ENCODE measurements at regions not wholly inside any gene's neighbourhood (a gene's known extent, or its start where the extent isn't known, plus 50 kb on each side); places are given as distances from the start of the nearest gene placed in this dataset.

DNA sequence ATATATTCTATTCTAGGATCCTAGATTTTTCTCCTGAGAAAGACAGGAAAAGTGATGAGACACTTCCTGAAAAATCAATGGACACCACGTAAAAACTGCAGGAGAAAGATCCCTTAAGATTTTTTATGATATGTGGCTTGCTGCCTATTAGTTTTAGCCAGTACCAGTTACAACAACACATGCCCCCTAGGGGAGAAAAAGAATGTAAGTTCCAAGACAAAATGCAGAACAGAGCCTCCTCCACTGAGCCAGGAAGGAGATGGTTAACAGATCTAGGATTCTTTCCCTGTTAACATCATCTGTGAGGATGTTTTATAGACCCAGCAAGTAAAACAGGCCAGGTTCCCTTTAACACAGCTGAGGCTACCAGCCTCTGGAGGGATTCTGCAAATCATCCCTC, 574.7 kb downstream of the TLE4 start:
- no peak for DNase-seq (ENCODE audit: low spot score)

DNA sequence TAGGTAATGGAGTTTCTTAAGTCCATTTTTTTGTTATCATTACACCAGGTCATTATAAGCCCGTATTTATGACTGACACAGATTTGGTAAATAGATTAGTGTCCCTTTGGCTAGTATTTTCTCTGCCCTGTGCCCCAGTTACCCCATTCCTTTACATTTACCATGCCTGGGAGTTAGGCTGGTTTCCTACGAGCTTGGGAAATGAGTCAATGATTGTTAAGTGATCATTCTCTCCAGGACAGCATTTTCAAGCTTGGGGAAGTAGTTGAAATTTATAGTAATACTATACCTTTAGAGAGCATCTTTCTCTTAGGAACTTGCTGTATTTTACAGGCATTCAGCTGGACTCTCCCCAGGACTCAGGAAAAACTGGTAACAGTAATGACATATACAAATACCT, 573.1 kb downstream of the TLE4 start:
- no peak for DNase-seq (ENCODE audit: low spot score)

DNA sequence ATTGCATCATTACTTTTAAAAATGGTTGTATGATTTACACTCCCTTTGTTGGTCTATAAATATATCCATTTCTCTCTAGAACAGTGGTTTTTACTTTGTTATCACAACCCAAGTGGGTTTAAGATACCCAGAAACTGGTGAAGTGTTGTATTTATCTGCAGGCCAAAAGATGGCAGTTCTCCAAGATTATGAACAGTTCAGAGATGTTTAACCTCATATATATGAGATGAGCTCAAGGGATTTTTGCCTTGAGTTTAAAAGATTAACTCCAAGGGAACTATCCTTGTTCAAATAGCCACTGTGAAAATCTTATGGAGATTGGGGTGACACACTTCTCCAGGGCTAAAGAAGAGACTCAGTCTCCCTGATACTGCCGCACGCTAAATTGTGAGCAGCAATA, 572.6 kb downstream of the TLE4 start:
- no peak for DNase-seq (ENCODE audit: low spot score)

DNA sequence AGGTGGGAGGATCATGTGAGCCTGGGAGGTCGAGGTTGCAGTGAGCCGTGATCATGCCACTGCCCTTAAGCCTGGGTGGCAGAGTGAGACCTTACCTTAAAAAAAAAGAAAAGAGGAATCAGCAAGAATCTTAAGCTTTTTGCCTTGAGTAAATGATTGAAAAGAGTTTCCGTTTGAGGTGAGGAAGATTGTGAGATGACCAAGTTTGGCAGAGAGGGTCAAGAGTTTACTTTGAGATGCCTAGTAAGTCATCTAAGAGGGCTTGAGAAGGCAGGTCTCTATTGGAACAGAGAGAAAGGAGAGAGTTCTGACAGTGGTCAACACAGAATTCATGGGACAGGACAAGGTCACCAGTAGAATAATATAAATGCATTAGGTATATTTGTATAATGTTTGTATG, 572.1 kb downstream of the TLE4 start:
- DNase-seq (ENCODE audit: low spot score), result no peak

DNA sequence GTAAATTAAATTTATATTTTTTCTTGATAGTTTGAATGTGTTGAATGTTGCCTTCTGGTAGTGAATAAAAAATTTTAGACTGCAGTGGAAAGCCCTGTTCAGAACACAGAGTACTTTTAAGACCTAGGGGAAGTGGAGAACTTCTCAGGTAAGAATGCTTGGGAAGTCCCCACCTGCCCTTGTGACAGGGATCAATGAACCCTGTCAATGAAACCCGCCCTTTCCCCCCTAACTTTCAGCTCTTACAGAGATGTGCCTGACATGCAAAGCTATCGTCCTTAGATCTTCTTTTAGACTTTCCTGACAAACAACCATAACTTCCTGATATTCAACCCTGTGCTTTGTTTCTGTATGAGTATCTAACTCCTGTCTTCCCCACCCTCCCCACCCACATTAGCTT, 562.7 kb downstream of the TLE4 start:
- DNase-seq (ENCODE audit: low spot score), result no peak

DNA sequence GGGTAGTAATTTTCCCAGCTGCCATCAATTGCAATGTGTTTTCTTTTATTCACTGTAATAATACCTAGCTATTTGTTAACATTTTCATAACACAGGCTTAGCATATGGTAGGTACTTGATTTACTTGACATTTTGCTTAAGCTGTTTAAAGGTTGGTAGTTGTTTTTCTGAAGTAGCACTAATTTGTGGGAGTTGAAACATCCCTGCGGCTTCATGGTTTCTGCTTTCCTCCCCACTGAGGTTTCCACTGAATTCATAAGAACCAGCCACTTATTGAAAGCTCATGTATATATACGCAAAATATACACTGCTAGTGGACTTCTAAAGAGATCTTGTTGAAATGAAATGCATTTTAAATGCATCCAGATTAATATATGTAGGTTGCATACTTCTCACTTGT, 559.9 kb downstream of the TLE4 start:
- no peak for DNase-seq (ENCODE audit: low spot score)

DNA sequence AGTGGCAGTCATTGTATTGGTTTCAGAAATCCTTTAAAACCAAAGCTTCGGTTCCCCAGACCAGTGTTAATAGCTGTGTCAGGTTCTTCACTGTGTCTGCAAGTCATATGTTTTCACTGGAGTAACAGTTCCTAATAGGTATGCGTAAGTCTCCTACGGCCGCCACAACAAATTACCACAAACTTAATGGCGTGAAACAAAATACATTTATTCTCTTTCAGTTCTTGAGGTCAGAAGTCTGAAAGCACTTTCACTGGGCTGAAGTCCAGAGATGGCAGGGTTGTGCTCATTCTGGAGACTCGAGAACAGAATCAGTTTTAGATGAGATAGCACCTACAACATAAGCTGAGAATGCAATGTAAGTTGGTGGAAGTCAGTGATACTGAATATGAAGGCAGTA, 556.2 kb downstream of the TLE4 start:
- no peak for DNase-seq (ENCODE audit: low spot score)

DNA sequence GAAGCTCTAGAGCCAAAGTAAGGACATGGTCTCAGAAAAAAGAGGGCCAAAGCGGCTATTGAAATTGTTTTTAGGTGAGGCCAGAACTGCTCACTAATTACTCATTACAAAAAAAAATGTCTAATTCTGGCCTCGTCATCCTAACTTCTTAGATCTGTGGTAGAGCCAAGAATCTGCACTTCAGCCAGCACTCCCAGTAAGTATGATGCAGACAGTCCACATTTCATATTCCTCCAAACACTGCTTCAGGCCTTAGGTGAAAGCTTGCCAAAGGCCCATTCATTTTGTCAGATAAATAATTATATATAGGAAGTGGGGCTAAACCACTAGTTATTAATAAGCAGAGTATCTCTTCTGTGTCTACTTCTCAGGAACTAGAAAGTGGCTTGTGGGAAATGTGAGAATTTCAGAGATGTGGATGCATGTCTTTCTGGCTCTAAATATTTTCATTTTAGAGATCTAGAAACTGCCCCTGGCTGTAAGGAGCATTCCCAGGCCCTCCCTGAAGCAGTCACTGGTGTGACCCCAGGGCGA, 554.0 kb downstream of the TLE4 start:
- DNase-seq (ENCODE audit: low spot score), result no peak

DNA sequence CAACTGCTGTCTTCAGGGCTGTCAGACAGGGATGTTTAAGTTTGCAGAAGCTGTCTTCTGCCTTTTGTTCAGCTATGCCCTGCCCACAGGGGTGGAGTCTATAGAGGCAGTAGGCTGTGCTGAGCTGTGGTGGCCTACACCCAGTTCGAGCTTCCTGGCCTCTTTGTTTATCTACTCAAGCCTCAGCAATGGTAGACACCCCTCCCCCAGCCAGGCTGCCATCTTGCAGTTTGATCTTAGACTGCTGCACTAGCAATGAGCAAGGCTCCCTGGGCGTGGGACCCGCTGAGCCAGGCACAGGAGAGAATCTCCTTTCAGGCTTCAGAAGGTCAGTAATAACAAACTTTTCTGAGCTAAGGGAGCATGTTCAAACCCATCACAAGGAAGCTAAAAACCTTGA, 545.3 kb downstream of the TLE4 start:
- no peak for DNase-seq (ENCODE audit: low spot score)

DNA sequence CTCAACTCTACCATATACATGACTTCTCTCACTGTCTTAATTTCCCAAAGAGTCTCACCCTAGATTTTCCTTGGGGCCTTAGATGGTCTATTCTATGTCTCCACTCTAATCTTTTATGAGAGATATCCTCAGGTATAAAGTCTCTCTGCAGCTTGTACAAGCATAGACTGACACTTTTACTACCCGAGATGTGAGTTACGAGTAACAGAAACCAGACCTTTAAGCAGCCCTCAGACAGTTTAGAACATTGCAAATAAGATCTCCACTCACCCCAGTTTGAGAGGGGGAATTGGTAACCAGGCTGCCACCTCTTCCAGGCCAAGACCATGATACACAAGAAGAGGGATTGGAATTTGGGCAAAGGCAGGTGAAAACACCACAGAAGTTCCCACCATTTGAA, 542.5 kb downstream of the TLE4 start:
- no peak for DNase-seq (ENCODE audit: low spot score)

DNA sequence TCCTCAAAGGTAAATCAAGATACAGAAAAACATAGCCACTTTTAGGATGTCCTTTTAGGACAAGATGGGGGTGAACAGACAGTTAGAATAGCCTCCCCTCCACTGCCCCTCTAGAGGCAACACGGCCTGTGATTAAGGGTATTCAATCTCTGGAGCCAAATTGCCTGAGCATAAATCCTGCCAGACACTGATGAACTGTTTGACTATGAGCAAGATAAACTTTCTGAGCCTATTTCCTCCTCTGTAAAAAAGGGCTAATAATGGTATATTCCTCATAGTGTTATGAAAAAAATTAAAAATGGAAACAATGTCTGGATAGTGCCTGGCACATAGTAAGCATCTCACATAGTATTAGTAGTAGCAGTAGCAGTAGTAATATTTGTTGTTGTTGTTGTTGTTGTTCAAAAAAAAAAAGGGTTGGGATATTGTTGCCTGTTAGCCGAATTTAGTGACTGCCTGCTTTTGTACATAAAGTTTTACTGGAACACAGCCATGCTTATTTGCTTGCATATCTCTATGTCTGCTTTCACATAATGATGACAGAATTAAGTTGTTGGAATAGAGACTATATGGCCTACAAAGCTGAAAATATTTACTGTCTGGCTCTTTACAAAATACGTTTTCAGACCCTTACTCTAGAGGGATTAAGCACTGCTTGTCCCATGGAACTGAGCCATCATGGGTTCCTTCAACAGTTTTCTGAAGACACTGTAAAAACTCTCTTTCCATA, 536.3 kb downstream of the TLE4 start:
- no peak for DNase-seq (ENCODE audit: low spot score)

DNA sequence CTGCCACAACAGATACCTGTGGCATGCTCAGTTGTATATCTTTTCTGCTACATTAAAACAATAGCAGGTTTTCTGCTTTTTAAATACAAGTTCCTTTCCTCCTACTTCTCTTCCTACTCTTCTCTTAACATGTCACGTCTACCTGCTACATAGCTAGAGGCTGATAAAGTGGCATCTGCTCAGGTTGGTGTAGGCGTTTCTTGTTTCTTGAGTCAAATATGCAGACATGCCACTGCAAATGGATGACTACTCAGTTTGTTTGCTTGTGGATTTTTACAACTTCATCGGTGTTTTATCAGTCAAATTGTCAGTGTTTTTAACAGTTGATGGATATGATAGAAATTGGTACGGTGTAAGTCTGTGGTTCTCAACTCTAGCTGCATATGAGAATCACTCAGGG, 525.7 kb downstream of the TLE4 start:
- no peak for DNase-seq (ENCODE audit: low spot score)

DNA sequence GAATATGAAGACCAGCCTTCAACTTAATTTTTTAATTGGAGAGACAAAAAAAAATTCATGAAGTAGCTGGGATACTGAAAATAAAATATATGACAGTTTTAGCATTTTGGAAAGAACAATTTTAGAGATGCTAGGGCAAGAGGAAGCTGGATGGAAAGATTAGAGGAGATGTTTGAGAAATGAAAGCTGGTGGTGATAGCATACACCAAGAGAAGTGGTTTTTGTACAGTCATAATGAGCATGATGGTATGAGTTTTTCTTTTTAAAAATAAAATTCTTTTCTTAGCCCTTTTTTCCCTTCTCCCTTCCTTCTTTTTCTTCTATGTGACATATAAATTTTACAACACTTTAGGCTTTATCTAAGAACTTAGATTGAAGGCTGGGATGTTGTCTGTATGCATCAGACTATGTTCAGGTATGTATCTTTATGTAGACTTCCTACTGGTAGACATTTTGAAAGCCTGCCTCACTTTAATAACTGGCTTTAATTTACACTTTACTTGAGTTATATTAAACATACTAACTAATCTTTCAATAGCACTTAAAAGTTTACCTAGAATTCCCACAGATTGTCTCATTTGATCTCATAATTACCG, 522.5 kb downstream of the TLE4 start:
- DNase-seq (ENCODE audit: low spot score), result no peak

DNA sequence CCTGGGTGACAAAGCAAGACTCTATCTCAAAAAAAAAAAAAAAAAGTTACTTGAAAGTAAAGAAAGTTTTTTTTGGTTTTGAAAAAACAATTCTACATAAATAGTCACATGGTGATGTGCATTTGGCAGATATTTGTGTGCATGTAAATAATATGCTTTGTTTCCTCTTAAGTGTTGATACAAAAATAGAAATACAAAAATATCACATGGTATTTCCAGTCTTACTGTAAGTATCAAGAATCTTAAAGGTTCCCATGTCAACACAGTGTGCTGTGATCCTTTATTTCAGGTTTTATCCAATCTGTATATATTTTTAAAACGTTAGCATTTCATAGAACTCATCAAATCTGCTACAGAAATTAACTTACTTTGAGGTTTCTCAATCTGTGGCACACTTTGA, 521.9 kb downstream of the TLE4 start:
- no peak for DNase-seq (ENCODE audit: low spot score)

DNA sequence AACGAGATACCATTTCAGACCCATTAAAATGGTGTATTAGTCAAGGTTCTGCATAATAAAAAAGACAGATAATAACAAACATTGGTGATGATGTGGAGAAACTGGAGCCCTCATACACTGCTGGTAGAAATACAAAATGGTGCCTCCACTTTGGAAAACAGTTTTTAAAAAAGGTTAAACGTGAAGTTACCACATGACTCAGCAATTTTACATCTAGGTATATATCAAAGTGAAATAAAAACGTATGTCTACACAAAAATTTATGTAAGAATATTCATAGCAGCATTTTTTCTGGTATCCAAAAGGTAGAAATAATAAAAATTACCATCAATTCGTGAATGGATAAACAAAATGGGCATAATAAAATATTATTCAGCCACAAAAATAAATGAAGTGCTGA, 519.8 kb downstream of the TLE4 start:
- DNase-seq (ENCODE audit: low spot score), result no peak

DNA sequence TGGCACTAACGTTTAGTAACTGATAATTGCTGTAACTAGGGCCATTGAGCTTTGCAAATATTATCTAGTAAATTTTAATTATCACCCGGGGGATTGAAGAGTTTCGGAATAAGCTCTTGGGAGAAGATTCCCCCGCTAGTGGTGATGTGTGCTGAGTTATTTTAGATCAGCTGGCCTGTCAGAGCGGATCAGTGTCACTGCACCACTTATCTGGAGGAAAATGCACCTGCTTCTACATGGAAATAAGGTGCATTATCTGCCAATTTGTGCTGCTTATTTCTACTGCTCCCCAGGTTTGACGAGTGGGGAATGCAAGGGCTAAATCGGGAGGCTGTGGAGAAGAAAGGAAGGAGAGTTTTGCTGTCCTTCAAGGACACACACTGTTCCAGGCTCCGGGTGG, 518.6 kb downstream of the TLE4 start:
- no peak for DNase-seq (ENCODE audit: low spot score)

DNA sequence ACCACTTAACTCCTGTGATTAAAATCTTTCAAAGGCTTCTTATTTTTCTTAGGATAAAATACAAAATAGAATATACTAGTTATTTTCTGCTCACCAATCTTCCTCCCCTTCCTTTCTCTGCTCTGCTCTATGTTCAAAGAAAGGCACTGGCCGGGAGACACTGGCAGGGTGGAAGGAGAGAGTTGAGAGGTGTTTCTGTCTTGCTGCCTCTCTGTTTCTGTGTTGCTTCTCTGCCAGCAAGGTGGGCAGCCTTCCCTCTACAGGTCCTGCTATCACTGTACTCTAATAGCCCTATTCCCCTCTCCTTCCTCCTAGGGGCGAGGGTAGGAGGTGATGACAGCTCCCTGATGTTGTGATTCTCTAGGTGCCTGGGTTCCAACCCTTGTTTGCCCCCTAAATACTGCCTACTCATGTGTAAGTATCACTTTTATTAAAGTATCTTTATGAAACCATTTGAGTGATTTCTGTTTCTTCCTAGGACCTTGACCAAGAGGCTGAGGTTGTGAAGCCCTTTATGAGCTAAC, 515.1 kb downstream of the TLE4 start:
- no peak for DNase-seq (ENCODE audit: low spot score)

DNA sequence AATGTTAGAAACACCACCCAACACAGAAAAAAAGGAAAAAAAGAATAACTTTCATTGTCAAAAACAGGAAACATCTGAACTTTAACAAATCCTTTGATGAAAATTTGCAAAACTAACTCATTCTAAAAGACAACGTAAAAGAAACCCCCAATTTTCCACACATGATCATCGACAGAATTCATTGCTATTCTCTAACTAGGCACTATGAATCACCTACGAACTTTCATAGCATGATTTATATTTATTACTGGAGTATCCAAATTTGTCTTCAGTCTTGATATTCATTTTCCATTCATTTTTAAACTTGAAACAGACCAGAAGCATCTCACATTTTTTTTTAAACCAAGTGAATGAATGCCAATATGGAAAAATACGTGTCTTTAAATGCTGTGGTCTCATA, 514.6 kb downstream of the TLE4 start:
- no peak for DNase-seq (ENCODE audit: low spot score)

DNA sequence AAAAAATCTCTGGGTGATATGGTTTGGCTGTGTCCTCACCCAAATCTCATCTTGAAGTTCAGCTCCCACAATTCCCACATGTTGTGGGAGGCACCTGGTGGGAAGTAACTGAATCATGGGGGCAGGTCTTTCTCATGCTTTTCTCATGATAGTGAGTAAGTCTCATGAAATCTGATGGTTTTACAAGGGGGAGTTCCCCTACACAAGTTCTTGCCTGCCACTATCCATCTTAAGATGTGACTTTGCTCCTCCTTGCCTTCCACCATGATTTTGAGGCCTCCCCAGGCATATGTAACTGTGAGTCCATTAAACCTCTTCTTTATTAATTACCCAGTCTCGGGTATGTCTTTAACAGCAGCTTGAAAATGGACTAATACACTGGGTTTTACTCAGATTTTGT, 513.9 kb downstream of the TLE4 start:
- no peak for DNase-seq (ENCODE audit: low spot score)

DNA sequence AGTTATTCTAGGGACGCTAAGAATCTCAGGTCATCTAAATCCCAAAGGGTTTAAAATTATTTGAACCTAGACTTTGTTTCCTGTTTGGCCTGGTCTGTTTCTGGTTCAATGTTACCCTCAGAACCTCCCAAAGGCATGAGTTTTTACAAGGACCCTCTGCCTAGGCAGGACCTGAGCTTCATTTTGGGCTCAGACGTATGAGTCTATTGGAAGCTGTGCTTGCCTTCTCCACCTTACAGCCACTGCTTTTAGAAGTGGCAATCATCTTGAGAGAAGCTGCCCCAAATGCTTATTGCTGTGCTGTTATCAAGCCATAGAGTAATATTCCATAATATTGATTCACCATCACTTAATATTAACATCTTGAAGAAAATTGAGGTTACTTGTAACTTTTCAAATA, 510.4 kb downstream of the TLE4 start:
- no peak for DNase-seq (ENCODE audit: low spot score)

DNA sequence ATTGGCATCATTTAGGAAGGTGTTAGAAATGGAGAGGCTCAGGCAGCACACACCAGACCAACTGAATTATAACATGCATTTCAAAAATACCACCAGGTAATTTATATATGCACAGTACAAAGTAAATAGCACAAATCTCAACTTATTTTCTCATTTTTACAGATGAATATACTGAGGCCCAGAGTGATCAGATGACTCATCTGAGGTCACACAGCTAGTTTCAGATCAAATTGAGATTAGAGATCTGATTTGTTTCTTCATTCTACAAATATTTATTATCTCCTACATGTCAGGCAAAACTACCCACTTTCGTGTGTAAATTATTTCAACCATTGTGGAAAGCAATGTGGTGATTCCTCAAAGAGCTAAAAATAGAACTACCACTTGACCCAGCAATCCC, 507.1 kb downstream of the TLE4 start:
- no peak for DNase-seq (ENCODE audit: low spot score)

DNA sequence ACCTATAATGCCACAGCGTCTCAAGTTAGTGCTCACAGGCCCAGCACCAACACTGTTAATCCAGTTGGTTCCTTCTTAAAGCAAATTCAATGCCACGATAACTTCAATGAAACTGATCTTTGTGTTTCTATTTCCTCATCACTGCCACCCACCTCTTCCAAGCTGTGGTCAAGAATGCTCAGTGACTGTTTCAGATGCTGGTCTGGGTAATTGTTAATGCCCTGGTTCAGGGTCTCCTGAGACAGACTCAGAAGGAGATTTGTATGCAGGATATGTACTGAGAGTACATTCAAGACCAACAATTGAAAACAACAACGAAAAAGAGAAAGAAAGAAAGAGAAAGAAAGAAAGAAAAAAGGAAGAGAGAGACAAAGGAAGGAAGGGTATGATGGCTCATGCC, 505.3 kb downstream of the TLE4 start:
- no peak for DNase-seq (ENCODE audit: low spot score)

DNA sequence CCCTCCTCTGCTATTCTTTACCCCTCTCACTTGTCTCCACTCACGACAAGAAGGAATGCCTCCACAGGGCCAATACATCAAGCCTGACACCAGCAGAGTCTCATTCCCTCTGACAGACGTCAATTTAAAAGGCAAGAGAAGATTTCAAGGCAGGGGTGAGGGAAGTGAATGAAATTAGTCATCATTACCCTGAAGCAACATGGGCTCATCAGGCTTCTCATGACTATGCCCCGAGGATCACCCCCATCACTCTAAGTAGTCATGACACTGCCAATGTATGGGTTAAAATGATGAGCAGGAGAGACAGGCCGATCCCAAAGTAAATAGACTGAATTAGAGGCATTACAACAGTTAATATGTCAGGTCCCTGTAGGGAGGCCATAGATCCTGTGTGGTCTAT, 504.4 kb downstream of the TLE4 start:
- DNase-seq (ENCODE audit: low spot score), result no peak

DNA sequence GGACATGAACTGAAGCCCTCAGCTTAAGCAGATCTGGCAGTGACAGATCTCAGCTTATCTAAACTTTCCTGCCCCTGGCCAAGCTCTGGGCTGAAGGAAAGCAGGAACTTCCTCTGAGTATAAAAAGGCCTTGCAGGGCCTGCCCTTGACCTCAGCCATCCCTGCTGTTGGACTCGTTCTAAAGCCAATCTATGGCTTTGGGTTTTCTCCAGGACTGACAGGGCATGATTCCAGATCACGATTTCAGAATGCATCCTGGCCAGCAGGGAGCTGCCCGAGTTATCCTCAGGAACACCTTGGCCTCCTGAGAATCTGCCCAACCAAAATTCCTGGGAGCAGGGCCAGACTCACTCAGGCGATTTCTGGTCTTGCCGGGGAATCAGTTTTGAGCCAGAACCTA, 502.7 kb downstream of the TLE4 start:
- no peak for DNase-seq (ENCODE audit: low spot score)

Measured in CD4-positive, alpha-beta T cell treated with Interleukin-15 for 4 hours (primary cell).